ENCODE measurements at regions not wholly inside any gene's neighbourhood (a gene's known extent, or its start where the extent isn't known, plus 50 kb on each side); places are given as distances from the start of the nearest gene placed in this dataset.
"Not testable (repeated sequence)": the region's sequence is repeated elsewhere in the genome, so short reads cannot be mapped to it uniquely, and the experiment has no call there.

DNA sequence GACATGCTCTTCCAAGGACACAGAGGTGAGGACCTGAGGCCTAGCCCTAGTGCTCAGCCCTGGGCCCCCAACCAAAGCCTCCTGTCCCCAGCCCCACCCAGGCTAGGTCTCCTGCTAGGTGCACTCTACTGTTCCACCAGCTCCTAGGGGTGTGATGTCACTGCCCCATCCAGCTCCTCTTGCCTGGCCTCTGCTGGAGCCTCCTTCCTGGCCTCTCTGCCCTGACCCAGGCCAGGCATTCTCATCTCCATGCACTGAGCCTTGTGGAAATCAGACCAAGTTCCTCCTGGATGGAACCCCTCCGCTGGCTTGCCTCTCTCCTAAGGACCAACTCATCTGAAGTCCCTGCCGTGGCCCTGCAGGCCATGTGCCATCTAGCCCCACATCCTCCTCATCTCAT lies 156.8 kb downstream of the INHBB start:
- FAIRE-seq: no peak

DNA sequence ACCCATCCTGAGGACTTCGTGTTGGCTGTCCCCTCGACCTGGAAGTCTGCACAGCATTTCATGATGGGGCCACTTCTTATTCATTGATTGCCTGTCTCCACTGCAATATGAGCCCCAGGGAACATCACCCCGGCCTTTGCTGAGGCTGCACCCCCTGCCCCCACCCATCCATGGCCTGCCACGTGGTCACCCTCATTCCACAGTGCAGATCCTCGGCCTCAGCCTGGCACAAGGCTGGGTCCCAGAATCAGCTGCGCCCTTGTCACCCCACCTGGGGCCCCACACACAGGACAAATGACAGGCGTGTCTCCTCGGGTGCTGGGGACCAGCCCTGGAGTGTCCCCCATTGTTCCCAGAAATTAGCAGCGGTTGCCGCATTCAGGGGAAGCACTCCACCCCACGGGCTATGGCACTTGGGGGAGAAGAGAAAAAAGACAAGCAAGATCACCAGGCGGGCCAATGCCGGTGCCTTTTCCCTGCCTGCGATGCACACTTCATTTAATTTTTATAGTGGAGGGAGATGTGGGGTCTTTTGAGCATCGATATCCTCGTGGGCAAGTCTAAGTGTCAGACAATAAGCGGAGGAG lies 157.4 kb downstream of the INHBB start:
- no peak for FAIRE-seq

DNA sequence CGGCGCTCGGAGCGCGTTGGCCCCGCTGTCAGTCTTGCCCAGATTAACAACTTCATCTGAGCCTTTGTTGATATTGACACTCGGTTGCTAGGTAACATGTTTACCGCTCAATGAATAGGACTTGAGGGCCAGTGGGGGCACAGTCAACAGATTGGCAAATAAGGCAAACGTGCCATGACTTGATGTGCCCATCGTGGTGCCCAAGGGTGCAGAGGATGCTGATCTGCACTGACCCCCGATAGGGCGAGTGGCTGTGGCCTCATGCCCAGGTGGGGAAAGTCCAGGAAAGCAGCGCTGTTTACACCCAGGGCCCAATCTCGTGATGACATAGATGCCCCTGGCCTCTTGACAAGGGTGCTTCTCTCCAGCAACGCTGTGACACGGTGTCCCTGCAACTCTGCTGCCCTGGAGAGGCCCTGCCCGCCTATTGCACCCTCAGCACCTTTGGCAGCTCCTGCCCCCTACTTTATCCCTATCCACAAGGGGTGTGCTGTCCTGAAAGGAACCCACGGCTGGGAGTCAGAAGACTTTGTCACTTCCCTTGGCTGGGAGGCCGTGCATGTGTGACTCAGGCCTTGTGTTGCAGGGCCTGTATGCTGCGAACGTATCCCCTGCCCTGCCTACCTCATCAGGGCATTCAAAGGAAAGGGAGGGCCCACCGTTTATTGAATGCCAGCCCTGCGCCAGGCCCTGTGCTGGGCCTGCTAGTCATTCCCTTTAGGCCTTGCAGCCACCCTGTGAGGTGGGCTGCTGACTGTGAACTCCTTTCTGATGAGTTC lies 158.0 kb downstream of the INHBB start:
- FAIRE-seq: no peak

DNA sequence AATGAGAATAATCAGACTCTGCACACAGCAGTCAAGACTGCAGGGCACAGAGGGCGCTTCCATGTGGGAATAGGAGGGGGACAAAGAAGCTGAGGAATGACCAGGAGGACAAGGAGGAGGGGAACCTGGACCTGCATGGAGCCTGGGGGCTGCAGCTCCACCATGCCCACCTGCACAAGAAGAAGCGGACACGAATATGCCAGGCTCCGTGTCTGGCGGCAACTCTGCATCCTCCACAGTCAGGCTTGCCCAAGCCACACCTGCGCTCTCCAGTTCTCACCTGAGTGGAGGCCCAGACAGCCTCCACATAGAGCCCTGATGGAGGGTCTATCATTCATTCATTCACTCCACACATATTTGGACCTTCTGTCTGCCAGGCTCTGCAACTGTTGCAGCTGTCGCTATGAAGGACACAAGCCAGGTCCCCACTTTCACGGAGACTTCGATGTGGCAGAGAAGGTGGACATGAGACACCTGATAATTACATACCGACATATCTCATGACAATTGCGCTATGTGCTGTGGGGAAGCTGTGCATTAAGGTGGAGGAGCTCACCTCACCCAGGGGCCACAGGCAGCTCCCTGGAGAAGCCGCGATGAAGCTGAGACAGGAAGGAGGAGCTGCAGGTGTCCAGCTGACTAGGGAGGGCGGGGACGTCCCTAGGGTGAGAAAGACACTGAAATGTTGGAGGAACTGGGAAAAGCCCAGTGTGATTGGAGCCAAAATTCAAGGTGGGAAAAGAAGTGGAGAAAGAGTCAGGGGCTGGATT lies 159.2 kb downstream of the INHBB start:
- FAIRE-seq: no peak

DNA sequence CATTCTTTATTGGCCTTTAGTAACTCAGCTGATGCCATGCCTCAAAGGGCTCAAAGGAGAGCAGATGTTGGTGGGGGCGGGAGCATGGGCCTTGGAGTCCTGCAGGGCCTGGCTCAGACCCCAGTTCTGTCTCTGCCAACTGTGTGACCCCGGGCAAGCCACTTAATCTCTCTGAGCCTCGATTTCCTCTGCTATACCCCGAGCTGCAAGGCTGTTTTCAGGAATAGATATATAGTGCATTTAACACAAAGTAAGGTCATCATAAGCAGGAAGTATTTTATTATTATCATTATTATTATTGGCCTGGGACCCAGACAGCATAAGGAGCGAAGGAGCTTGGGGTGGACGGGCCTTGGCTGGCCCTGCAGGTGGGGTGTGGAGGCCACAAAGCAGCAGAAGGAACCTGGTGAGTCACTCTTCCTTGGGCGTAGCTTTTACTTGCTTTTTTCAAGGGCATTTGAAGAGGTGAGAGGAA lies 162.7 kb downstream of the INHBB start:
- no peak for FAIRE-seq

DNA sequence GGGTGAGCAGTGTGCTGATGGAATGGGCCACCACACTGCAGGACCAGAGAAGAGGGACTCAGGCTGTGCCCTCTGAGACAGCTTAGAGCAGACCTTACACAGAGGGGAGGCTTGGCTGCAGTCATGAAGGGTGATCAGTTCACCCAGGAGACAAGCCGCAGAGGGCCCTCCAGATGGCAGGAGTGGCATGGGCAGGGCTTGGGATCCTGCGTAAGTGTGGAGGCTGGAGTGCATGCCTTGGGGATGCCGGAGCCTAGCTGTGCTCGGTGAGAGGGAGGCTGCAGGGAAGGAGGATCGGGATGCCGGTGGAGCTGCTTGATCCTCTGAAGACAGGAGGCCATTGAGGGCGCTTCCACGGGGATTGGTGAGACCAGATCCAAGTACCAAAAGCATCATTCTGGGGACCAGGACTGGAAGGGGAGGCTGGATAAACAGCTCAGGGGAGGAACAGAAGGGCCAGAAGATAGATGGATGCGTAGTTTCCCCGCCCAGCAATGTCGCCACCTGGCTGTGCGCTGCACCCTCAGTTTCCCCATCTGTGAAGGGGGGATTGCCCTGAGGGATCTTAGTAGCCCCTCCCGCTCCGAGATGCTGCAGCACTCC lies 163.4 kb downstream of the INHBB start:
- FAIRE-seq: no peak

DNA sequence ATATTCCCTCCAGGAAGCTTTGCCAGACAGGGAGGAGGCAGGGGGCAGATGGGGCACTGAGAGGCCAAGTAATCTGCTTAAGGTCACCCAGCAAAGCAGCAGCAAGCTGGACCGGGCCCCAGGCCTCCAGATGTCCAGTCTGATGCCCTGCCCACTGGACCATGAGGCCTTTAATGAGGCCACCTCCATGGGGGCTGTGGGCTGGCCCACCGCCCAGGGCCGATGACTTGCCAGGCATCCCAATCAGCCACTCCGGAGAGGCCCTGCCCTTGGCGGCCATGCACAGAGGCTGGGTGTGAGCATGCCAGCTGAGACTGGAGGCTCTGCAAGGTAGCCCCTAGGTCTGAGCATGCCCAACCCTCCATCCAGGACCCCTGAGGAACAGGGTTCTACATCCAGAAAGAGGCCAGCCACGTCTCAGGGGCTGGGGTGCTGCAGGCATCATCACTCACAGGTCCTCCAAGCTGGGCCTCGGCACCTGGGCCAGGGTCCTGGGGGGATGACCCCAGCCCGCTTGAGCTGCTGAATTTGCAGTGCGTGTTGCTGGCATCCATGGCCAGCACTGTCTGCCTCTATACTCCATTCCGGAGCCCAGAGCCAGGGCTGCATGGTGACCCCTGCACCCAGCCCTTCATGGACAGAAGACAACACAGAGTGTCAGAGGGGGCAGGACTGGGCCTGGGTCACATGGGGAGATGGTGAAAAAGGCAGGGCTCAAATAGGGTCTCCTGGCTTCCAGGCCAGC lies 164.2 kb downstream of the INHBB start:
- no peak for FAIRE-seq

DNA sequence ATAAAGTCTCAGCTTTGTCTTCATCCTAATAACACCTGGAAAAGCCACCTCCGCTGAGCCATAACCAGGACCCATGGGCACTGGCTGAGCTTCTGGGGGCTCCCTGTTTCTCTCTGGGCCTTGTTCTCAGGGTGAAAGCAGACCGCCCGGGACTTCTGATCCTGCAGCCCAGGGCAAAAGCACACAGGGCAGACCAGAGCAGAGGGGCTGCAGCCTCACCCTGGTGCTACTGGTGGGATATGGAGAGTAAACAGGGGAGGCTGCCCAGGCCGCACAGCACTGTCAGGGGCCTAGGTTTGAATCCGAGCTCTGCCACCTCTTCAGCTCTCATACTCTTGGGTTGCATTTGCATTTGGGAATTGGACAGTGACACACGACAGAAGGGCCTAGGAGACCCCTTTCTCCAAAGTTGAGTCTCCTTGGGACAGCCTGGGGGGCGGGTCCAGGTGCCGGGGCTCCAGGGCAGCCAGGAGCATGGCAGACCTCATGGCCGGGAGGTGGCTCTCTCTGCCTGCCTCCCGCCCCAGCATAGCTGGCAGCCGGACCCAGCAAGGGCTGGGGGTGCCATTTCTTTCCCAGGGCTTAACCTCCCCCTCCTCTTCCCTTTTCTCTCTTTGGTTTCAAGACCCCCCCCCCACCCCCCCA lies 164.9 kb downstream of the INHBB start:
- no peak for FAIRE-seq

DNA sequence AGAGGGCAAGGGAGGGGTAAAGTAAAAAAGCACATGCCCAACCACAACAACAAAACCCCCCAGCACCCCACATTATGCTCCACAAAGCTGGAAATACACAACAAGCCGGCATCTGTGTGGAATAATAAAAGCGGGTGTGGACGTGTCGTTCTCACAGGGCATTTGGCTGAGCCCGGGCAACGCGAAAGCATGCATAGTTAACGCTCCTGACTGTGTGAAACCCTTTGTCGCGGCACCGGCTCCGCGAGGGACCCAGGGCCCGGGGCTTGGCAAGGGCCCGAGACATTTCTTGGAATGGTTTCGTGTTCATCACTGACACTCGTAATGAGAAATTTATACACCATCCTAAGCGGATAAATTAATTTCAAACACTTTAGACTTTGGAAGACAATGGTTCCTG lies 165.6 kb downstream of the INHBB start:
- no peak for FAIRE-seq

DNA sequence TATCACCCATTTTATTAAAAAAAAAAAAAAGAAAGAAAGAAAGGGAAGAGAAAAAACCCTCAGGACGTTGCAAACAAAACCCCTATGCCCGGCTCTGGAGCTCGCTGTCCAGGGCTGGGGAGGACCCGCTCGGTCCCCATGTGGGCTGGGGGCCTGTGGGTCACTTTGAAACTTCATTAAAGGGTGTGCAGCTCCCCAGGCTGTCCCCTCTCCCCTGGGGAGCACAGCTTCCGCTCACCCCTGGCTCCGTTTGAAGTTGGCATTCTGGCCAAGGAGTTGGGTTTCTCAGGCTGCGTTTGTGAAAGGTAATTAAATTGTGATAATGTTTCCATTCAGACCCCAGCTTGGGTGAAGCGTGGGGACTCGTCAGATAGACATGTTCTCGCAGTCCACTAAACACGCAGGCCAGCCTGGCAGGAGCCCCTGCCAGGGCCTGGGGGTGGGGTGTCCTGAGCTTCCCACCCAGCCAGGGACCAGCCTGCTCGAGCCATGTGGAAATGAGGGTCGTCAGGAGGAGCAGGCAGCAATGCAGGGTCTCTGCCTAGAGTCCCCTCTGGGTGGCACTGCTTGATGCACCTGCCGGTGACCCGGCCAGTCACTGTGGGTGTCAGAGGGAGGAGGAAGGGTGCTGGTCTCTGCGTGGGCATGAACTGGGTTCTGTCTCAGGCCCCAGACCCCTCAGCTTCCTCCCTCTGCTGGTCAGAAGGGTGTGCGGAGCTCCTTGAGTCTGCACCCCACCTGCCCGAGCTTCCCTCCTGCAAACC lies 166.2 kb downstream of the INHBB start:
- no peak for FAIRE-seq

DNA sequence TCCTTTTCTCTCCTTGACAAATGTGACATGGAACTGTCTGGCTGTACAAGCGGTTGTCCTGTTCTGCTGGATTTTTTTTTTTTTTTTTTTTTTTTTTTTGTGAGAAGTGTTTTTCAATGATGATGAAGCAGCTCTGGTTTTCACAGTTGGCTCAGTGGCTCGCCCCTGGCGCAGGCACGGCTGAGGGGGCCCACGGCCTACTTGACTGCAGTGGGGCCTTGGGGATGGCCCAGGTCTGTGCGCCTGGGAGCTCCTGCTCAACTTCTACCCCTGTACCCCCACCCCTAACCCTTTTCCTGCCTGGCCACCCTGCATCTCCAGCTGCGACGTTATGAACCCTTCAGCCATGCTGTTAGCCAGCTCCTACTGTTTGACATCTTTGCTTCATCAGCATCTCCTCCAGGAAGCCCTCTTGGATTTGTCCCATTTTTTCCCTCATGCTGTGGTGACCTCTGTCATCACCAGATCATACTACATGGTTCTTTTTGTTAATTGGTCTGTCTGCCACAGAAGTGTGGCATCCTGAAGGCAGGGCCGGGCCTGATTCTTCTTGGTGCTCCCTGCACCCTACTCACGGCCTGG lies 167.9 kb downstream of the INHBB start:
- no peak for FAIRE-seq

DNA sequence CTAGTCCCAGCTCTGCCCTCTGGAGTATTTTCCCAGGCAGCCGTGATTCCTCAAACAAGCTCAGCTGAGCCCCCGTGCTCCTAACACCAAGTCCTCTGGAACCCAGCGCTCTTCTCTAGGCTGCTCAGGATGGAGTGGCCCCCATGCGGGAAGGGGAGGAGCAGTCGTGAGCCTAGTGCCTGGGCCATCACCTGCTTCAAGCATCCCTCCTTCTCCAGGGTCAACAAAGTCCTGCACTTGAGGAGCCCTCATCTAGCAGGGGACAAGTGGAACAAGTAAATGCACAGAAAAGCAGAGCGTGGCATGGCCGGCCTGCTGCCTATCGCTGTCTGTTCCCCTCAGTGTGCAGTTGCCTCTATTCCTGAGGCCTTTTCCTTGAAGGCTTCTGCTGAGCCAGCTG lies 168.6 kb downstream of the INHBB start:
- no peak for FAIRE-seq

DNA sequence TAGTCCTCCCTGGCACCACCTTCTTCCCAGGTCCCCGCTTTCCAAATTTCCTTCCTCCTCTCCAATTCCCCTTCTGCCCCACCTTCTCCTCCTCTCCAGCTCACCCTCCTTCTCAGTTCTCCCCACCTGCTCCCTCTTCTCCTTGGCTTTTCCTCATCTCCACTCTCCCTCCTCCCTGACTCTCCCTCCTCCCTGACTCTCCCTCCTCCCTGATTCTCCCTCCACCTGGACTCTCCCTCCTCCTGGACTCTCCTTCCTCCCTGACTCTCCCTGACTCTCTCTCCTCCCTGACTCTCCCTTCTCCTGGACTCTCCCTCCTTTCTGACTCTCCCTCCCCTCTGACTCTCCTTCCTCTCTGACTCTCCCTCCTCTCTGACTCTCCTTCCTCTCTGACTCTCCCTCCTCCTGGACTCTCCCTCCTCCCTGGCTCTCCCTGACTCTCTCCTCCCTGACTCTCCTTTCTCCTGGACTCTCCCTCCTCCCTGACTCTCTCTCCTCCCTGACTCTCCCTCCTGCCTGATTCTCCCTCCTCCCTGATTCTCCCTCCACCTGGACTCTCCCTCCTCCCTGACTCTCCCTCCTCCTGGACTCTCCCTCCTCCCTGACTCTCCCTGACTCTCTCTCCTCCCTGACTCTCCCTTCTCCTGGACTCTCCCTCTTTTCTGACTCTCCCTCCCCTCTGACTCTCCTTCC lies 169.3 kb downstream of the INHBB start:
- not testable (repeated sequence) for FAIRE-seq

DNA sequence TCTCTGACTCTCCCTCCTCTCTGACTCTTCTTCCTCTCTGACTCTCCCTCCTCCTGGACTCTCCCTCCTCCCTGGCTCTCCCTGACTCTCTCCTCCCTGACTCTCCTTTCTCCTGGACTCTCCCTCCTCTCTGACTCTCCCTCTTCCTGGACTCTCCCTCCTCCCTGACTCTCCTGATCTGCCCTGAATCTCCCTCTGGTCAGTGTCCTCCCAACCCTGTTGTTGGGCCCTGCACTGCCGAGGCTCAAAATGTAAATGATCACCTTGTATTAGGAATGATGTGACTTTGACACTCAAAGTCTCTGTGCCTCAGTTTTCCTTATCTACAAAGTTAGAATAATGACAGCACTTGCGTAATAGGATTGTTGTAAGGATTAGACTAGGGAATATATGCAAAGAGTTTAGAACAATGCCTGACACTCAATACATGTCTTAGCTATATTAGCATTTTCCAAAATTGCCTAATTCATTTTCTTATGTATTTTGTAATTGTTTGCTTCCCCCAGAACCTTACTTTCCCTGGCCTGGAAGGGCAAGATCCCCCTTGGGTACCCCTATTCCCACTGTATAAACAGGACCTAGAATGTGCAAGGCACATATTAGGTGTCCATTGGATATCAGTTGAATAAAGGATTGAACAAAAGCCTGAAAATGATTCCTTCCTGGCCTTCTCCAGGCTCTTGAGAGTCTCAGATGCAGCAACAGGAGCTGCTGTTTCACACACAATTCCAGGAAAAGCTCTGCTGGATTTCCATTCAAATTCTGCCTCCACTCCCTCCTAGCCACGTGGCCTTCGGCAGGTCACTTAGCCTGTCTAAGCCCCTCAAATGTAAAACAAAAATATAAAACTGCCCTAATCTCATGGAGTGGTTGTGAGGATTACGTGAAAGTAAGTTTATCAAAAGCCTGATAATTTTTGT lies 170.1 kb downstream of the INHBB start:
- no peak for FAIRE-seq

DNA sequence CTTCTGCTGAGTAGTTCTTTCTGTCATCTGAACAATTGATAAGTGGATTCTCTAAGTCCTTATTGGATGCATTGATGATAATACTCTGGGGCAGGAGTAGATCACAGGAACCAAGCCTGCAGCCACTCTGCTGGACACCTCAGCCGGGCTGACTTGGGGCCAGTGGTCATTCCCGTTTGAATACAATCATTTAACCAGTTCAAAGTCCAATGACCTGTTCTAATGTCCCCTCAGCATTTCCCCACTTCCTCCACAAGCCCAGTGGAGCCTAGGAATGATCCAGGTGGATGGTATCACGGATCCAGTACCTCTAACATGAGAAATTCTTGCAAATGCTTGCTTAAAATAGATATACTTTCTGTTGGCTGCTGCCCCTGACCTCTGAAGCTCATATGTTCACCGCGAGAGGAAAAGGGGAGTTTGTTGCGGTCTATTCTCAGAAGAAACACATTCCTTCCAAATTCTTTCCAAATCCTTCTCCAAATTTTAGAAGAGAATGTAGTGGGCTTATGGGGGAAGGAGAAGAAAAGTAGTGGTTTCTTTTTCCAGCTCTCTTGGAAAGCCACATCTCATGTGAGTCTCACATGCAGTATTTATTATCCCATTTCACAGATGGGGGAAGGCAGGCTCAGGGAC lies 170.9 kb downstream of the INHBB start:
- FAIRE-seq: no peak

DNA sequence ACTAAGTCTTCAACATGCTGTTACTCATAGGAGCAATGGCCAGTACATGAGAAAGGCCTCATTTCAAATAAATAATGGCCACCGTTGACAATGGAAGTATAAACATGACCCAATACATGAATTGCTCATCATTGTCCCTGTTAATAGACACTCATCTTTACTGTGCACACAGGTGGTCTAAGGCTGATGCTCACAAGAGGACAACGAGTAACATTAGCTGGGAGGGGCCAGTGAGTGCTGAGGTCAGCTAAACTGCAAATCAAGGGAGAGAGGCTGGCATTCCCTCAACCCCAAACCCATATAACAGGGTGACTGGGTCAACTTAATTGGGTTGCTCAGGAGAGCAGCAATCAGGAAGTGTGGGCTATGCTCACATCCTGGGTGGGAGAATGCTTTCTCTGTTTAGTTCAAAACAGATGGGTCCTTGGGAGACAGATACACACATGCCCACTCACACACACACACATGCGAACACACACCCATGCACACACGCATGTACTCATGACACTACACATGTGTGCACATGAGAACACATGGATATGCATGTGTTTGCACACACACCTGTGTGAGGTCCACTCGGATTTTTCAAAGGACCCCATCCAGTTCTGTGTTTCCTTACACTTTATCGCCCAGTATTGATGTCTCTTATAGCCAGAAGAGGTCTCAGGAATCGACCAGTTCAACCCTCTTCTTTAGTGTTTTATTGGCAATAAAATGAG lies 172.0 kb downstream of the INHBB start:
- FAIRE-seq: no peak

DNA sequence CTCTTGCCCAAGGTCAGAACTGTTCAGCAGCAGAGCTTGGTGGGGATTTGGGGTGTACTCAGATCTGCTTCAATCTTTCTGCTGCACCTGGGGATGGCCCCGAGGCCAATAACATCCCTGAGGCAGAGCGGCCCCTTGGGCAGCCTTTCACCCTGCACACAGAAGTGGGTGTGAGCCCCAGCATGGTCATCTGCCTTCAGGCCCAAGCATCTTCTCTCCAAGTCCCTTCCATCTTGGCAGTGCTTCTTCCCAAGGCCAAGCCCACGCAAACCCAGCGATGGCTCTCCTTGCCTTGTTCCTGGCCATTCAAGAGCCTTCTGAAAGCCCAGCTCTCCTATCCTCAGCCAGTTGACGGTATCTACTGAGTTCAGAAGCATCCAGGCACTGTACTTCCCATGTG lies 172.9 kb downstream of the INHBB start:
- no peak for FAIRE-seq

DNA sequence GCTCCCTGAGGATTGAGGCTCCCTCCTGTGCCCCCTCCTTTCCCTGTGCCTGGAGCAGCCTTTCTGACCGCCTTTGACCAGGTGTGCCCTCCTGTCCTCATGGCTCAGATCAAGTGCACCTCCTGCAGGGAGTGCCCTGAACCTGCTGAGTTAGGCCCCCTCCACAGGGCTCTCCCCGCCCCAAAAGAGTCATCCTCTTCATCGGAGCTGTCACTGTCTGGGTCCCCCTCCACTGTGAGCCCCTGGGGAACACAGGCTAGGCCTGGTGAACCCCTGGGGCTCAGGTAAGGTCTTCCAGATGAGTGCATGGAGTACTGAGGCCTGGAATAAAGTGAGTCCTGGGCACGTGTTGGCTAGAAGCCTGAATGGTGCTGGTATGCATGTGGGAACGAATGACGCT lies 173.5 kb downstream of the INHBB start:
- FAIRE-seq: no peak
